B cell (primary cell): ENCODE measurements at regions not wholly inside any gene's neighbourhood (a gene's known extent, or its start where the extent isn't known, plus 50 kb on each side); places are given as distances from the start of the nearest gene placed in this dataset.

Experiments used
- CTCF ChIP-seq: fragments of 200-600 bp; IDR thresholded peaks from one replicate; pipeline ENCODE4 v1.8.0; 2022; ENCODE audit warnings: antibody characterized with exemption, mild to moderate bottlenecking
- EZH2 ChIP-seq: IDR thresholded peaks from 2 replicates; pipeline ENCODE4 v1.6.1; 2012; ENCODE audit warnings: borderline replicate concordance, low read depth, mild to moderate bottlenecking, moderate library complexity, low read length; ENCODE audit not compliant: insufficient read depth, poor library complexity, severe bottlenecking

GRCh38 chrX:45596188-45596808 lies 395.6 kb upstream of the DIPK2B start:
- TF ChIP-seq CTCF (no peak), EZH2 (no peak)
